ENCODE measurements at regions not wholly inside any gene's neighbourhood (a gene's known extent, or its start where the extent isn't known, plus 50 kb on each side); places are given as distances from the start of the nearest gene placed in this dataset.
"Not testable (repeated sequence)": the region's sequence is repeated elsewhere in the genome, so short reads cannot be mapped to it uniquely, and the experiment has no call there.

GRCh38 chr2:234364661-234365060, 132.2 kb downstream of the ARL4C start:
- Histone ChIP-seq H3K9ac (ENCODE audit: low read depth, low read length, poor library complexity, severe bottlenecking) (no peak overlapping the region), H3F3A (ENCODE audit: low read depth) (no peaks in the 10 kb centered on the region)

GRCh38 chr2:234363647-234364294, 133.1 kb downstream of the ARL4C start:
- Histone ChIP-seq H3K79me2 (ENCODE audit: insufficient read depth, low read length) (no peaks in the 10 kb centered on the region), H3K9me3 (ENCODE audit: insufficient read depth, low read depth, low read length) (0 out of 2 replicates have a peak, but pooled peaks cover 2% of the 10 kb centered on the region), H3K4me1 (ENCODE audit: insufficient read depth, low read length, poor library complexity, severe bottlenecking) (peaks cover 32% of the 10 kb centered on the region), H3K4me3 (ENCODE audit: low read length, poor library complexity, severe bottlenecking) (no peak overlapping the region), H3K4me2 (ENCODE audit: low read depth, low read length, poor library complexity, severe bottlenecking) (peak overlapping the region; percentile 5), H3K9ac (ENCODE audit: low read depth, low read length, poor library complexity, severe bottlenecking) (no peak overlapping the region), H3K36me3 (ENCODE audit: insufficient read depth, low read length) (no peaks in the 10 kb centered on the region), H3F3A (ENCODE audit: low read depth) (no peaks in the 10 kb centered on the region), H3K9me2 (replicated peaks; ENCODE audit: low read depth, low read length) (no peaks in the 10 kb centered on the region), H4K20me1 (ENCODE audit: insufficient read depth, low read length, poor library complexity, severe bottlenecking) (no peaks in the 10 kb centered on the region), H3K27me3 (ENCODE audit: insufficient read depth, low read length, poor library complexity, severe bottlenecking) (no peaks in the 10 kb centered on the region), H2AFZ (ENCODE audit: low read length) (peak overlapping the region; percentile 26; the same call in 1 of the 2 replicates)
- no peak for TF ChIP-seq CTCF (conservative IDR thresholded peaks at IDR 0.05; ENCODE audit: low read length)
- TF ChIP-seq EZH2phosphoT487 (IDR thresholded peaks at IDR 0.05; ENCODE audit: borderline replicate concordance) = no peak

More at GRCh38 chr2:234364661-234365060, 132.2 kb downstream of the ARL4C start:
- no peaks in the 10 kb centered on the region for H4K20me1 ChIP-seq (ENCODE audit: insufficient read depth, low read length, poor library complexity, severe bottlenecking)
- H3K79me2 ChIP-seq (ENCODE audit: insufficient read depth, low read length) = no peaks in the 10 kb centered on the region
- no peak overlapping the region for H3K4me3 ChIP-seq (ENCODE audit: low read length, poor library complexity, severe bottlenecking)
- H3K36me3 ChIP-seq (ENCODE audit: insufficient read depth, low read length) = no peaks in the 10 kb centered on the region
- TF ChIP-seq CTCF (conservative IDR thresholded peaks at IDR 0.05; ENCODE audit: low read length) = no peak
- no peak for TF ChIP-seq EZH2phosphoT487 (IDR thresholded peaks at IDR 0.05; ENCODE audit: borderline replicate concordance)
- H3K9me2 ChIP-seq (replicated peaks; ENCODE audit: low read depth, low read length) = no peaks in the 10 kb centered on the region
- peaks cover 41% of the 10 kb centered on the region for H3K4me1 ChIP-seq (ENCODE audit: insufficient read depth, low read length, poor library complexity, severe bottlenecking)
- no peak overlapping the region for H2AFZ ChIP-seq (ENCODE audit: low read length)
- H3K4me2 ChIP-seq (ENCODE audit: low read depth, low read length, poor library complexity, severe bottlenecking) = no peak overlapping the region
- H3K27me3 ChIP-seq (ENCODE audit: insufficient read depth, low read length, poor library complexity, severe bottlenecking) = no peaks in the 10 kb centered on the region
- no peaks in the 10 kb centered on the region for H3K9me3 ChIP-seq (ENCODE audit: insufficient read depth, low read depth, low read length)

- peaks cover 25% of the 10 kb centered on the region for H3K4me1 ChIP-seq (ENCODE audit: insufficient read depth, low read length, poor library complexity, severe bottlenecking)
- H3K9ac ChIP-seq (ENCODE audit: low read depth, low read length, poor library complexity, severe bottlenecking) = no peak overlapping the region
- no peaks in the 10 kb centered on the region for H3K79me2 ChIP-seq (ENCODE audit: insufficient read depth, low read length)
- 0 out of 2 replicates have a peak, but pooled peaks cover 3% of the 10 kb centered on the region for H3K9me3 ChIP-seq (ENCODE audit: insufficient read depth, low read depth, low read length)
- no peak overlapping the region for H3K4me3 ChIP-seq (ENCODE audit: low read length, poor library complexity, severe bottlenecking)
- no peaks in the 10 kb centered on the region for H4K20me1 ChIP-seq (ENCODE audit: insufficient read depth, low read length, poor library complexity, severe bottlenecking)
- TF ChIP-seq CTCF (conservative IDR thresholded peaks at IDR 0.05; ENCODE audit: low read length) (no peak), EZH2phosphoT487 (IDR thresholded peaks at IDR 0.05; ENCODE audit: borderline replicate concordance) (no peak)
- no peaks in the 10 kb centered on the region for H3K9me2 ChIP-seq (replicated peaks; ENCODE audit: low read depth, low read length)
- no peaks in the 10 kb centered on the region for H3K36me3 ChIP-seq (ENCODE audit: insufficient read depth, low read length)
- H2AFZ ChIP-seq (ENCODE audit: low read length) = no peak overlapping the region
- H3F3A ChIP-seq (ENCODE audit: low read depth) = no peaks in the 10 kb centered on the region
- peak overlapping the region; percentile 5 for H3K4me2 ChIP-seq (ENCODE audit: low read depth, low read length, poor library complexity, severe bottlenecking)
- H3K27me3 ChIP-seq (ENCODE audit: insufficient read depth, low read length, poor library complexity, severe bottlenecking) = no peaks in the 10 kb centered on the region
These were observed 133.8 kb downstream of the ARL4C start for GRCh38 chr2:234363011-234363487.

- not testable (repeated sequence) for H3K9ac ChIP-seq (ENCODE audit: low read depth, low read length, poor library complexity, severe bottlenecking); H2AFZ ChIP-seq (ENCODE audit: low read length); H3F3A ChIP-seq (ENCODE audit: low read depth); H3K9me3 ChIP-seq (ENCODE audit: insufficient read depth, low read depth, low read length); H3K36me3 ChIP-seq (ENCODE audit: insufficient read depth, low read length); H4K20me1 ChIP-seq (ENCODE audit: insufficient read depth, low read length, poor library complexity, severe bottlenecking); H3K9me2 ChIP-seq (replicated peaks; ENCODE audit: low read depth, low read length); H3K79me2 ChIP-seq (ENCODE audit: insufficient read depth, low read length); H3K4me3 ChIP-seq (ENCODE audit: low read length, poor library complexity, severe bottlenecking); H3K4me2 ChIP-seq (ENCODE audit: low read depth, low read length, poor library complexity, severe bottlenecking); H3K27me3 ChIP-seq (ENCODE audit: insufficient read depth, low read length, poor library complexity, severe bottlenecking)
- H3K4me1 ChIP-seq (ENCODE audit: insufficient read depth, low read length, poor library complexity, severe bottlenecking) = peaks cover 35% of the 10 kb centered on the region
These were observed 136.4 kb downstream of the ARL4C start for GRCh38 chr2:234360313-234360975.

Measured in Loucy (cell line).